NAMALWA (cell line): ENCODE measurements at regions not wholly inside any gene's neighbourhood (a gene's known extent, or its start where the extent isn't known, plus 50 kb on each side); places are given as distances from the start of the nearest gene placed in this dataset.
"Not testable (repeated sequence)": the region's sequence is repeated elsewhere in the genome, so short reads cannot be mapped to it uniquely, and the experiment has no call there.

Source experiments
- DNase-seq: peaks from one replicate; pipeline ENCODE4 v3.0.0-alpha.2; 2015; ENCODE audit warnings: low spot score

GRCh38 chr6:48994811-48995210 is 468.2 kb downstream of the MMUT start:
- peak; percentile 11 for DNase-seq

GRCh38 chr6:48990739-48991138 is 472.3 kb downstream of the MMUT start:
- no peak for DNase-seq

DNA sequence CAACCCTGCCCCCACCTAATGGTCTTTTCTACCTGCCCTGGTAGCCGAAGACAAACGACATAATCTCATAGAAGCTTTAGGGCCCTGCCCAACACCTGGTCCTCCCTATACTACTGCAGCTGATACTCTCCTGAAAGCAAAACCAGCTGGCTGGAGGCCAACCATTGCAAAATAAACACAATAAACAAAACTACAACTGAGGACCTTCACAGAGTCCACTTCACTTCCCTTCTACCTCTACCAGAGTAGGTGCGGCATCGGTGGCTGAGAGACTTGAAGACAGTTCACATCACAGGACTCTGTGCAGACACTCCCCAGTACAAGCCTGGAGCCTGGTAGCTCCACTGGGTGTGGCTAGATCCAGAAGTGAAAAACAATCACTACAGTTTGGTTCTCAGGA is 476.2 kb downstream of the MMUT start:
- no peak for DNase-seq

DNA sequence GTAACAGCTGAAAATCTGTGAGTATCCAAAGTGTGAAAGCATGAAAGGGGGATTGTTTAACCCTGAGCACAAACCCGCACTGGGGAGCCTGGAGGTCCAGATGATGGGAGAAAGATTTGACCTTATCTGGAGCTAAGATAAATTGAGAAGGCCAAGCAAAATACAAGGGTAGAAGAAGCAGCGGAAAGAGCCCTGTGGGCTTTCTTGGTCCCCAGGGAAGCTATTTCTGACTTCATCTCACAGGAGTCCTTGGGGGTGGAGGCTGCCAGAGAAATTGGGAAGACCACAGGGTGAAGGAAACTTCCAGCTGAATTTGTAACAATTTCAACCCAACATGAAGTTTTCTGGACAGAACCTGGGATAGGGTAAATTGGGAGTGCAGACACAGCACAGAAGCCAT is 476.9 kb downstream of the MMUT start:
- no peak for DNase-seq

DNA sequence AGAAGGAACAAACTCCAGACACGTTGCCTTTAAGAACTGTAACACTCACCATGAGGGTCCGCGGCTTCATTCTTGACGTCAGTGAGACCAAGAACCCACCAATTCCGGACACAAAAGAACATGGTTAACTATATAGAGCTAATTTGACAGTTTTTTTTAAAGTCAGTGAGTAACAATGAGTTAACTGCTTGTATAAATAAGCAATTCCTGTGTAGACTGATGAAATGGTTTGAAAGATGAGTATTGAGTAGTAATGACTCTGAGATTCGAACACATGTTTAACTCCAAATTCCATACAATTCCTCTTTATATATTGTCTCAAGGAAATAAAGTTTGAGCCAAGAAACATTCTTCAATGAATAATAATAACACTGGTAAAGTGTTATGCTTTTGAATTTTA is 478.0 kb downstream of the MMUT start:
- no peak for DNase-seq

GRCh38 chr6:48983968-48984367 is 479.1 kb downstream of the MMUT start:
- DNase-seq: not testable (repeated sequence)

- no peak for DNase-seq
Measured at GRCh38 chr6:48983377-48983776, 479.7 kb downstream of the MMUT start.

DNA sequence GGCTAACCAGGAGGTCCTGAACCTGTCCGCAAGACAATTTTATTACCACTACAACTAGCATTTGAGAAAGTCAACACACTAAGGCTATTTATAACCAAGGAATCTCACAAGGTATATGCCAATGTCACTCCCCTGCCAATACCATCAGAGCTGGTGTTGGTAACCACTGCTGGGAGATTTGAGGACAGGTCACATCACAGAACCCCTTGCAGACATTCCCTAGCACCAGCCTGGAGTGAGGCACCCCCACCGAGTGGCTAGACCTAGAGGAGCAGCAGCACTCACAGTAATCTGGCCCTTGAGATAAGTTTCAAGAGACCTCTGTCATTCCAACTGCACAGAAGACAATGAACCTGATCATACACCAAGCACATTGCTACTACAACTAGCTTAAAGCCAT is 483.2 kb downstream of the MMUT start:
- no peak for DNase-seq

DNA sequence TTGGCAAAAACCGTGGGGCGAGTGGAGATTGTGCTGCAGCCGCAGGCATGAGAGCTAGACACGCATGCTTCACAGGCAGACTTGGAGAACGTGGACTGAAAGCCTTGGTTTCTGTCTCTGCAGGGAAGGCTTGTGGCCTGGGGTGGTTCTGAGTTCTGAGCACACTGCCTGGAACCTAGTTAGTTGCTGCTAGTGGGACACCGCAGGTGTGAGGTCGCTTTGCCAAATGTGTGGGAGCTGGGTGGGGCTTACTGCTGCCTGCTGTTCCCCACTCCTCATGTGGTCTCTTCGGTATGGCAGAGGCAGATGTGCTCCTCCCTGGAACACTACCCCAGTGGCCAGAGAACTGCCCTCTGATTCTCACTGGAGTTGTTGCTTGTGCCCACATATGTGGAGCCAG is 484.0 kb downstream of the MMUT start:
- no peak for DNase-seq

GRCh38 chr6:48978016-48978415 is 485.0 kb downstream of the MMUT start:
- no peak for DNase-seq

DNA sequence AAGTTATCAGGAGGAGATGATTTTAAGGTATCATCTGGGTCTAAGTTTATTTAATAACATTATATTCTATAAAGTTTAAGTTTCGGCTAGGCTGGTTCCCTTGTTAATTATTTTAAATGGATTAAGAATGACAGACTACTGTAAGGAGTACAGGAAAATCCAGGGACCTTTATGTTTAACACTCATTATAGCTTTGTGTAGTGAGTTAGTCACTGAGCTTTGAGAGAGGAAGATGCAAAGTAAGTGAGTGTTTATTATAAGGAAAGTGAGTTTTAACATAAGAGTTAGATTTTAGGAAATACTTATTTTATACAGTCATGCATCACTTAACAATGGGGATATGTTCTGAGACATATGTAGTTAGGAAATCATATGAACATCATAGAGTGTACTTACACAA is 485.5 kb downstream of the MMUT start:
- no peak for DNase-seq

DNA sequence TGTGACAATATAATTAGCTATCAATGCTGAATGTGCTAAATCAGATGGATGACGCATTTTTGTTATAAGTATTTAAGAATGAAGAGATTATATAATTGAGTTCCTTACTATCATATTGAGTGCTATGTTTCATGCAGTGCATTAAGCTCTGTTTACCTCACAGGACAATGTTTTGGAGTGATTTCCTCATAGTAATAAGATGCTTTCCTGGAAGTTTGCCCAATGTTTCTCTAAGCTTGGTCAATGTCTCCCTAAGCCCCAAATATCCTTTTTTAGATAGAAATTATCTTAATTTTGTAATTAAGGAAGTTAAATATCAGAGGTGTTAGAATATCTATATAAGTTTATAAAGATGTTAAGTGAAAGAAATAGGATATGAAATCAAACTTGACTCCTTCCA is 489.6 kb downstream of the MMUT start:
- DNase-seq: no peak

- DNase-seq: no peak
Measured at GRCh38 chr6:48961781-48962415, 501.2 kb downstream of the MMUT start.

DNA sequence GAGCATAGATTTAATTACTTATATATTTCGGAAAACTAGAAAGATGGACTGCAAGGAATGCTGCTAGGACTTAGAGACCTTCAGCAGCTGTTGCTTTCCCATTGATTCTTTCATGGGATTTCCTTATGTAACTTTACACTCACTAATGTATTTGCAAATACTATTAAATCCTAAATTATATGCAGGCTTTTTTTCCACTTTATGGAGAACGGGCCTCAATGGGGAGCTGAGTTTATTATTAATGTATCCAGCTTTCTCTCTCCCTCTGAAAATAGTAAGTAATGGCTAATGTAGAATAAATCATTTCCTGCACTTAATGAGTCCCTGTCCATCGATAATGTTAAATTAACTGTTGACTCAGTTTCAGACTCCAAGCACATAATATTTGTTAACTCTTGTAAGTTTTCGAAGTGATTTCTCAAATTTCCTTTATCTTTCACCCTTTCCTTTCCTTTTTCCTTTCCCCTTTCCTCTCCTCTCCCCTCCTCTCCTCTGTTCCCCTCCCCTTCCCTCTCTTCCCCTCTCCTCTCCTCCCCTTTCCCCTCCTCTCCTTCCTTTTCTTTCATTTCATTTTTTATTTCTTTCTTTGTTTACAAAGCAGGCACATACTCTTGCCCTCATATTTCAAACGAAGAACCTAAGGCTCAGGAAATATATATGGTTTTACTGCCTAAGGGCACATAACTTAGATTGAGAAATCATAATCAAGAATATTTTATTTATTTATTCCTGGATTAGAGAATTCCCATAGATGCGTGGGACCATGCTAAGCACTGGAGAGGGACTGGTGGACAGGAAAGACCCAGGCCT is 503.6 kb downstream of the MMUT start:
- DNase-seq: no peak

- DNase-seq: no peak
Measured at GRCh38 chr6:48957781-48958180, 505.3 kb downstream of the MMUT start.

DNA sequence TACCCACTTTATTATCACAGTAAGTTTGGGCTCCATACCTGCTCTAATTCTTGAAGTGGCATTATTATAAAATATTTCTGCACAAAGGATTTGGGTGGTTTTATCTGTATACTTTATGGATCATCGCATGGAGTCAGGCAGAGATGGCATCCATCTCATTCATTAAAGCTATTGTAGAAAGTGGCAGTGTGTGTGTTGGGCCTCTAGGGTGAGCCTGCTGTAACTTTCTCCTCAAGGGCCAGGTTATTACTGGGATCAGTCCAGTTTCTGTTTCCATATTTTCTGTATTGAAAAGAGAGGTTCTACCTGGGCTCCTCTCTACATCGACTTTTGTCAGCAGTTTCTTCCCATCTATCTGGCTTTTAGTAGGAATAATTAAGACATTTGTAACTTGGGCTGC is 511.1 kb downstream of the MMUT start:
- no peak for DNase-seq

- not testable (repeated sequence) for DNase-seq
Measured at GRCh38 chr6:48944276-48944675, 518.8 kb downstream of the MMUT start.

- no peak for DNase-seq
Measured at GRCh38 chr6:48933136-48933535, 529.9 kb downstream of the MMUT start.

DNA sequence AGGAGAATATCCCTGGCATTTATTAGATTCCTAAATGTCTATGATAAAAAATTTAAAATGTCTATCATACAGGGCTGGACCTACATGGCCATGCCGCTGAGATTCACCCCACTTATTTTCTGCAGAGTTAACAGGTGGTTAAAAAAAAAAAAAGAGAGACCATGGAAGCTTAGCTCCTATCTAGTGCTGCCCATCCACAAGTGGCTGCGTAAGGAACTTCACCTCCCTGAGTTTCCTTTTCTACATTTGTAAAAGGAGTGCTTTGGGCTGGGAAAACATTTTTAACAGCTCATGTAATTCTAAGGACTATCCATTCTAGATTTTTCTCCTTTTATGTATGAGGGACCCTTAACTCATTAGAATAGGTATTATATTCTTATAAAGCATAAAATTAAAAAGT is 534.1 kb downstream of the MMUT start:
- no peak for DNase-seq

DNA sequence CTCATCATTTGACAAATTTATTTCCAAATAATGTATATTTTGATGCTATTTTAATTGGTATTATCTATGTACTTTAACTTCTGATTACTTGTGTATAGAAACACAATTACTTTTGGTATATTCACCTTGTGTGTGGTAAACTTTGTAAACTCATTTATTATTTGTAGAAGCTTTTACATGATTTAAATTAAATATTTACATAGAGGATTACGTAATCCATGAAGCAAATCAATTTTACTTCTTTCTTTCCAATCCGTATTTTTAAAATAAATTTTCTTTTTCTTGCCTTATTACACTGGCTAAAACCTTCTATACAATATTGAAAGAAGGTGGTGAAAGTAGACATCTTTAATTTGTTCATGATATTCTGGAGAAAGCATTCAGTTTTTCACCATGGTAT is 540.2 kb downstream of the MMUT start:
- DNase-seq: no peak

DNA sequence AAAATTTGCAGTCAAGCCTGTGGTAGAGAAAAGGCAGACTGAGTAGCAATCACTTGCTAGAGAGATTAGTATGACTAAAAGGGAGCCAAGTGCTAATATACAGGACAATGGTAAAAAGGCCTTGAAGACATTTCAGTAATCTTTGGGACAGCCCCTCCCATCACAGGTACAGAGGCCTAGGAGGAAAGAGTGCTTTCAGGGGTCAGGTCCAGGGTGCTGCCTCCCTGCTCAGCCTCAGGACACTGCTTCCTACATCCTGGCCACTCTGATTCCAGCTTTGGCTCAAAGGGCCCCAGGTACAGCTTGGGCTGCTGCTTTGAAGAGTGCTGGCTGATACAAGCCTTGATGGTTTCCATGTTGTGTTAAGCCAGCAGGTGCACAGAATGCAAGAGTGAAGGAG is 543.5 kb downstream of the MMUT start:
- DNase-seq: no peak

DNA sequence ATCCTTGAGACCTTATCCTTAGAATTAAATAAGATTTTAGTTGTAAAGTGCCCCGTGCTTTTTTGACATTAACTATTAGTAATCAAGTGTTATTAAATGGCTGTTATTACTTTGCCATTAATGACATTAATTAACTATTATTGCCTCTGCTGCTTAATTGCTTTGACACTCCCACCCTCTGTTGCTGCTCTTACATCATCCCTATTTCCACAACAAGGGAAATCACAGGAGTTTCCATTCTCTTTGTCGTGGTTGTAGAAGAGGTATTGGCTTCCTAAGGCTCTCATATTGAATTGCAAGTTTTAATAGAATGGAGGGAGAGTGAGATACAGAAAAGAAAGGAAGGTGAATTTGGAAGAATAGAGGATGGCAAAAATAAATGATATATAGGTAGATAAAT is 545.8 kb downstream of the MMUT start:
- DNase-seq: no peak

GRCh38 chr6:48916607-48917006 is 546.4 kb downstream of the MMUT start:
- DNase-seq: no peak

- no peak for DNase-seq
Measured at GRCh38 chr6:48915591-48915990, 547.5 kb downstream of the MMUT start.
